GM12875 (cell line): ENCODE measurements at regions not wholly inside any gene's neighbourhood (a gene's known extent, or its start where the extent isn't known, plus 50 kb on each side); places are given as distances from the start of the nearest gene placed in this dataset.

Source experiments
- H3K4me3 ChIP-seq: one replicate; pipeline ENCODE4 v1.5.1; 2011; ENCODE audit warnings: low read depth, low read length, control low read depth
- CTCF ChIP-seq: IDR thresholded peaks from 2 replicates; pipeline ENCODE4 v1.5.1; 2011; ENCODE audit warnings: low read depth, mild to moderate bottlenecking, control low read depth, inconsistent platforms, low read length, moderate library complexity, borderline replicate concordance; ENCODE audit not compliant: insufficient read depth

- TF ChIP-seq CTCF, result no peak
These were observed 223.8 kb downstream of the GLI2 start for GRCh38 chr2:120959426-120959825.

GRCh38 chr2:120960770-120961366 lies 225.2 kb downstream of the GLI2 start:
- TF ChIP-seq CTCF, result no peak
- no peak overlapping the region for H3K4me3 ChIP-seq

More at GRCh38 chr2:120959426-120959825, 223.8 kb downstream of the GLI2 start:
- H3K4me3 ChIP-seq, result no peak overlapping the region

GRCh38 chr2:120961396-120961795 lies 225.7 kb downstream of the GLI2 start:
- TF ChIP-seq CTCF, result no peak
- no peak overlapping the region for H3K4me3 ChIP-seq

- TF ChIP-seq CTCF, result no peak
- H3K4me3 ChIP-seq, result no peak overlapping the region
These were observed 228.5 kb downstream of the GLI2 start for GRCh38 chr2:120963997-120964705.

- H3K4me3 ChIP-seq, result no peak overlapping the region
- TF ChIP-seq CTCF, result no peak
These were observed 229.2 kb downstream of the GLI2 start for GRCh38 chr2:120964819-120965218.

GRCh38 chr2:120966510-120967254 lies 231.0 kb downstream of the GLI2 start:
- no peak overlapping the region for H3K4me3 ChIP-seq
- no peak for TF ChIP-seq CTCF
